ENCODE measurements at regions not wholly inside any gene's neighbourhood (a gene's known extent, or its start where the extent isn't known, plus 50 kb on each side); places are given as distances from the start of the nearest gene placed in this dataset.

DNA sequence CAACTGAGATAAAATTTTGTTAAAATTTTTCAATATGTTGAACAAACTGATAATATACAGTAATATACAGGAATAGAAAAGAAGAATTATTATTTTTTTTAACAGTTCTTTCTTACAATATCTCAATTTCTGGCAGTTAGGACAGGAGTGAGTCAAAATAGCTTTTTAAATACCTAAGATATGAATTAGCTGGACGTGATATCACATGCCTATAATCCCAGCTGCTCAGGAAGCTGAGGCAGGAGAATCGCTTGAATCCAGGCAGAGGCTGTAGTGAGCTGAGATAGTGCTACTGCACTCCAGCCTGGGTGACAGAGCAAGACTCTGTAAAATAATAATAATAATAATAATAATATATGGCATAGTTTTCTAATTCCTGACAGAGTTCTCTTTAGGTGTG lies 1039.3 kb downstream of the STPG2 start:
- TF ChIP-seq, protein P1, sequence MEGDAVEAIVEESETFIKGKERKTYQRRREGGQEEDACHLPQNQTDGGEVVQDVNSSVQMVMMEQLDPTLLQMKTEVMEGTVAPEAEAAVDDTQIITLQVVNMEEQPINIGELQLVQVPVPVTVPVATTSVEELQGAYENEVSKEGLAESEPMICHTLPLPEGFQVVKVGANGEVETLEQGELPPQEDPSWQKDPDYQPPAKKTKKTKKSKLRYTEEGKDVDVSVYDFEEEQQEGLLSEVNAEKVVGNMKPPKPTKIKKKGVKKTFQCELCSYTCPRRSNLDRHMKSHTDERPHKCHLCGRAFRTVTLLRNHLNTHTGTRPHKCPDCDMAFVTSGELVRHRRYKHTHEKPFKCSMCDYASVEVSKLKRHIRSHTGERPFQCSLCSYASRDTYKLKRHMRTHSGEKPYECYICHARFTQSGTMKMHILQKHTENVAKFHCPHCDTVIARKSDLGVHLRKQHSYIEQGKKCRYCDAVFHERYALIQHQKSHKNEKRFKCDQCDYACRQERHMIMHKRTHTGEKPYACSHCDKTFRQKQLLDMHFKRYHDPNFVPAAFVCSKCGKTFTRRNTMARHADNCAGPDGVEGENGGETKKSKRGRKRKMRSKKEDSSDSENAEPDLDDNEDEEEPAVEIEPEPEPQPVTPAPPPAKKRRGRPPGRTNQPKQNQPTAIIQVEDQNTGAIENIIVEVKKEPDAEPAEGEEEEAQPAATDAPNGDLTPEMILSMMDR (IDR thresholded peaks at IDR 0.05; ENCODE audit: borderline replicate concordance, insufficient read depth, low read depth, low read length) = no peak
- H3K4me3 ChIP-seq (ENCODE audit: low read depth, low read length) = no peak overlapping the region

DNA sequence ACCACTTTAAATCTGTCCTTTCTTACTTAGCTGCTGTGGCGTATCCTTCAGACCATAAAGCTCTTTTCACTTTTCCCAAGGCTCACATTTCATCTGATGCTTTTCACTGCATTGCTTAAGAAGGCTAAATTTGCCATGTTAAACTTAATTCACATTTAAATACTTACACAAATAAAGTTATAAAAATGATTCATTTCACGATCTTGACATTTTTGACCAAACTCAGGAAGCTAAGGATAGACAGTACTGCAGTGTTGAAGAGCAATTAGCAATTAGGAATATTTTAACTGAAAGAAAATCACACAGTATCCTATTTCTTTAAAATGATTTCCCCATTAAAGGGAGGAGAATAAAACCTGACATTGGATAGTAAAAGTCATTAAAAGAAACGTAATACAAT lies 1038.6 kb downstream of the STPG2 start:
- H3K4me3 ChIP-seq (ENCODE audit: low read depth, low read length) = no peak overlapping the region
- TF ChIP-seq, protein P1 (IDR thresholded peaks at IDR 0.05; ENCODE audit: borderline replicate concordance, insufficient read depth, low read depth, low read length) = no peak

DNA sequence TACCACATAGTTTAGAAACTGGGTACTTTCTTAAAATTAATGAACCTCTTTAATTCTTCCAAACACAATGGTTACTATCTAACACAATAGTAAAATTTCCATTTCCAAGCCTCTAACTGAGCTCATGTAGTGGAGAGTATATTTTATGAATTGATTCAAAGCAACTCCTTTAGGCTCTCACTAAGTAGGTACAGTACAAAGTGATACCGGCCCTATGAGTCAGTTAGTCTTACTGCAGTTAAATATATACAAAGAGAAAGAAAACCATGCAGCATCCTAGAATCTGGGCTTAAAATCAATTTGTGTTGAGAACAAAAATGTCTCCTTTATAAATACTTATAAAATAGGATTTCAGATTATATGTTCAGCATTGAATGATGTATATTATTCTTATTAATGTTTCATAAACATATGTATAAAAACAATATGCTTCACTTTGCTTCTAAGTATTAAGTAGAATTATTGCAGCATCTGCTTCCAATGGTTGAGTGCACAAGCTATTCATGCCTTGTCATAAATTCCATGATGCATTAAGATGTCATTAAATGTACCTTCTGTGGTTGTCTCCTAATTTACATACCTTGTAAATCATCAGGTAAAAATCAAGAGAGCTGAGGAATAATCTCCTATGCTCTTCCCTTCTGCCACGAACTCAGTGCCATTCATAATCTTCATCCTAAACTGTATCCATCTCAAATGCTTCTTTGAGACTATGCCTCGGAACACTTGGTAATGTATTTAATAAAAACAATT lies 1037.8 kb downstream of the STPG2 start:
- no peak overlapping the region for H3K4me3 ChIP-seq (ENCODE audit: low read depth, low read length)
- TF ChIP-seq, protein P1 (IDR thresholded peaks at IDR 0.05; ENCODE audit: borderline replicate concordance, insufficient read depth, low read depth, low read length) = no peak

DNA sequence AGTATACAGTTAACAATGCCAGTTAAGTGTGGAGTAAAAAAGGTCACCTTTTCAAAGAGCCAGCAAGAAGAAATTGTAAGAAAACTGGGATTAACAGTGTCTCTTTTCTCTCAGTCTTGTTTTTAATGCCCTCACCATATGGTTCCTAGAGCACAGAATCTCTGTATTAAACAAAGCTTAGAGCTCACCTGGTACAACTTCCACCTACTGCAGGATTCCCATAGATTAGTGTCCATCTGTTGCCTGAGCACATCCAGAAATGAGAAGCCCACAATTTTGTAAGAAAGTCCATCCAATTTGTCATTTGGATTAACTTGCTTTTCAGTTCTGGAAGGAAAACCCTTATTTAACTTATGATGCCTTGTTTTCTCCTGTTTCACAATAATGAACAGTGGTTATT lies 1037.1 kb downstream of the STPG2 start:
- no peak overlapping the region for H3K4me3 ChIP-seq (ENCODE audit: low read depth, low read length)
- TF ChIP-seq, protein P1 (IDR thresholded peaks at IDR 0.05; ENCODE audit: borderline replicate concordance, insufficient read depth, low read depth, low read length) = no peak

- H3K4me3 ChIP-seq (ENCODE audit: low read depth, low read length) = no peak overlapping the region
- TF ChIP-seq, protein P1 (IDR thresholded peaks at IDR 0.05; ENCODE audit: borderline replicate concordance, insufficient read depth, low read depth, low read length) = no peak
These were observed 1032.8 kb downstream of the STPG2 start for GRCh38 chr4:97110506-97110905.

GRCh38 chr4:97116511-97116910 lies 1026.8 kb downstream of the STPG2 start:
- TF ChIP-seq, protein P1 (IDR thresholded peaks at IDR 0.05; ENCODE audit: borderline replicate concordance, insufficient read depth, low read depth, low read length) = no peak
- H3K4me3 ChIP-seq (ENCODE audit: low read depth, low read length) = no peak overlapping the region

GRCh38 chr4:97121493-97121892 lies 1021.8 kb downstream of the STPG2 start:
- H3K4me3 ChIP-seq (ENCODE audit: low read depth, low read length) = no peak overlapping the region
- TF ChIP-seq, protein P1 (IDR thresholded peaks at IDR 0.05; ENCODE audit: borderline replicate concordance, insufficient read depth, low read depth, low read length) = no peak
